Activated CD8-positive, alpha-beta T cell treated with anti-CD3 and anti-CD28 coated beads for 36 hours (primary cell): ENCODE measurements at regions not wholly inside any gene's neighbourhood (a gene's known extent, or its start where the extent isn't known, plus 50 kb on each side); places are given as distances from the start of the nearest gene placed in this dataset.

ENCODE experiments used
- ATAC-seq: fragments of 200-7000 bp; cut with Tn5 transposase; one replicate; pipeline ENCODE4 v1.10.0; 2021; ENCODE audit warnings: mild to moderate bottlenecking, moderate library complexity
- CTCF ChIA-PET: fragments of 350-600 bp; sonication (Branson Sonifier 250); formaldehyde crosslinking; loops from one replicate; lab custom pipeline; 2021; ENCODE audit warnings: antibody characterized with exemption; lab: Charles Lee
- POLR2A ChIA-PET: fragments of 350-600 bp; sonication (Branson Sonifier 250); formaldehyde crosslinking; loops from one replicate; lab custom pipeline; 2021; ENCODE audit warnings: antibody characterized with exemption; lab: Charles Lee
- DNase-seq: peaks from one replicate; pipeline ENCODE4 v3.0.0-alpha.2; 2020
- H3K27ac Mint-ChIP-seq: one replicate; pipeline ENCODE4 v1.8.0; 2021; ENCODE audit warnings: mild to moderate bottlenecking, mixed read lengths
- H3K27me3 Mint-ChIP-seq: one replicate; pipeline ENCODE4 v1.8.0; 2021; ENCODE audit warnings: mixed read lengths
- H3K36me3 Mint-ChIP-seq: one replicate; pipeline ENCODE4 v1.8.0; 2021; ENCODE audit warnings: low read depth, mixed read lengths
- H3K4me1 Mint-ChIP-seq: one replicate; pipeline ENCODE4 v1.8.0; 2021; ENCODE audit warnings: low read depth, mixed read lengths
- H3K4me3 Mint-ChIP-seq: one replicate; pipeline ENCODE4 v1.8.0; 2021; ENCODE audit warnings: mild to moderate bottlenecking, moderate library complexity, mixed read lengths
- H3K9me3 Mint-ChIP-seq: one replicate; pipeline ENCODE4 v1.8.0; 2021; ENCODE audit warnings: mixed read lengths
- CTCF ChIP-seq: fragments of 200-600 bp; IDR thresholded peaks from one replicate; pipeline ENCODE4 v1.8.0; 2022; ENCODE audit warnings: antibody characterized with exemption, mild to moderate bottlenecking
- intact Hi-C: fragments of 100-400 bp; cut with micrococcal nuclease; formaldehyde crosslinking; loops from one replicate; pipeline ENCODE4 v1.10.0; 2022

GRCh38 chr1:215457213-215457612 lies 109.9 kb upstream of the KCTD3 start:
- H3K4me3 Mint-ChIP-seq = no peak overlapping the region
- H3K4me1 Mint-ChIP-seq = no peaks in the 10 kb centered on the region
- no peaks in the 10 kb centered on the region for H3K36me3 Mint-ChIP-seq
- CTCF ChIA-PET = no interaction called here
- H3K9me3 Mint-ChIP-seq = no peaks in the 10 kb centered on the region
- DNase-seq = no peak
- no peak overlapping the region for H3K27ac Mint-ChIP-seq
- H3K27me3 Mint-ChIP-seq = no peaks in the 10 kb centered on the region
- ATAC-seq = no peak
- no peak for TF ChIP-seq CTCF
- POLR2A ChIA-PET = no interaction called here
- intact Hi-C loops = no loop called here

GRCh38 chr1:215458104-215458503 lies 109.0 kb upstream of the KCTD3 start:
- no peaks in the 10 kb centered on the region for H3K4me1 Mint-ChIP-seq
- ChIA-PET CTCF (no interaction called here), POLR2A (no interaction called here)
- H3K27me3 Mint-ChIP-seq = no peaks in the 10 kb centered on the region
- no peaks in the 10 kb centered on the region for H3K9me3 Mint-ChIP-seq
- no peak overlapping the region for H3K27ac Mint-ChIP-seq
- no peak for TF ChIP-seq CTCF
- ATAC-seq = no peak
- no peak overlapping the region for H3K4me3 Mint-ChIP-seq
- intact Hi-C loops = no loop called here
- no peaks in the 10 kb centered on the region for H3K36me3 Mint-ChIP-seq
- no peak for DNase-seq

DNA sequence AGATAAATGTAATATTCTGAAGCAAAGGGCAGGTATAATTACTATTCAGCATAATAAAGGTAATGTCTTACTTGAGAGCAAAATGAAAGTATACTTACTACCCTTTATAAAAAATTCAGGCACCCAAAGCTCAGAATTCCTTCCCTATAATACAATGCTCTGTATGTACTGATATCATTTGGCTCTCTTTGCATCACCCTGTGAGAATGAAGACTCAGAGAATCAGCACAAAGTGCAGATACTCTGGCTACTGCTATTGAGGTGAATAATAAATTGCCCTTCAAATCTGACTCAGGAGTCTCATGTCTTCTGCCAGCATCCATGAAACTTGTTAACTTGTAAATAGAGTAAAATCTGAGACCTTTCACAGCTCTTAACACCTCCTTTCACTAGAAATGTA lies 108.5 kb upstream of the KCTD3 start:
- CTCF ChIA-PET = no interaction called here
- POLR2A ChIA-PET = no interaction called here
- Mint-ChIP-seq H3K36me3 (no peaks in the 10 kb centered on the region), H3K27ac (no peak overlapping the region), H3K9me3 (no peaks in the 10 kb centered on the region), H3K4me1 (no peaks in the 10 kb centered on the region), H3K27me3 (no peaks in the 10 kb centered on the region), H3K4me3 (no peak overlapping the region)
- ATAC-seq = no peak
- DNase-seq = no peak
- intact Hi-C loops = no loop called here
- no peak for TF ChIP-seq CTCF

GRCh38 chr1:215459136-215459535 lies 108.0 kb upstream of the KCTD3 start:
- Mint-ChIP-seq H3K4me1 (no peaks in the 10 kb centered on the region), H3K4me3 (no peak overlapping the region), H3K27me3 (no peaks in the 10 kb centered on the region), H3K36me3 (no peaks in the 10 kb centered on the region), H3K9me3 (no peaks in the 10 kb centered on the region), H3K27ac (no peak overlapping the region)
- CTCF ChIA-PET = no interaction called here
- no peak for TF ChIP-seq CTCF
- DNase-seq = no peak
- no peak for ATAC-seq
- POLR2A ChIA-PET = no interaction called here
- intact Hi-C loops = no loop called here

DNA sequence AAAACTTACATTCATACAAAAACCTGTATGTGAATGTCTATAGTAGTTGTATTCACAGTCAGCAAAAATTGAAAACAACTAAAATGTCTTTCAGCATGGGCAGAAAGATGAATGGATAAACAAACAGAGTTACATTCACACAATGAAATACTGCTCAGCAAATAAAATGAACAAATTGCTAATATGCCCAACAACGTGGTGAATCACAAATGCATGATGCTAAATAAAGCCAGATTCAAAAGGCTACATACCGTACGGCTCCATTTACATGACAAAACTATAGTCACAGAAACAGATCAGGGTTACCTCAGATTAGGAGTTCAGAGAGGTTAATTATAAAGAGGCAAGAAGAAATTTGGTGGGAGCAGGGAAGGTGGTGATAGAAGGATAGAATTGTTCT lies 100.7 kb upstream of the KCTD3 start:
- TF ChIP-seq CTCF = no peak
- peaks cover 3% of the 10 kb centered on the region for H3K27me3 Mint-ChIP-seq

More for the DNA sequence above, 100.7 kb upstream of the KCTD3 start:
- Mint-ChIP-seq H3K4me3 (no peak overlapping the region), H3K36me3 (no peaks in the 10 kb centered on the region), H3K9me3 (no peaks in the 10 kb centered on the region), H3K4me1 (no peaks in the 10 kb centered on the region), H3K27ac (no peak overlapping the region)
- no peak for DNase-seq
- no peak for ATAC-seq
- intact Hi-C loops = no loop called here
- POLR2A ChIA-PET = no interaction called here
- CTCF ChIA-PET = no interaction called here
